ENCODE measurements at regions not wholly inside any gene's neighbourhood (a gene's known extent, or its start where the extent isn't known, plus 50 kb on each side); places are given as distances from the start of the nearest gene placed in this dataset.

GRCh38 chr11:115778928-115779650 is 274.9 kb upstream of the CADM1 start:
- in situ Hi-C loops (cut with MboI) = no loop called here
- Histone ChIP-seq H3K4me1 (ENCODE audit: insufficient read depth) (no peaks in the 10 kb centered on the region), H3K4me3 (no peak overlapping the region), H2AFZ (no peak overlapping the region), H3K36me3 (ENCODE audit: low read depth) (no peaks in the 10 kb centered on the region), H3K27ac (no peak overlapping the region), H3K9ac (no peak overlapping the region), H3K9me2 (ENCODE audit: insufficient read depth) (no peaks in the 10 kb centered on the region), H4K20me1 (ENCODE audit: insufficient read depth) (no peaks in the 10 kb centered on the region), H3K9me3 (ENCODE audit: low read depth) (no peaks in the 10 kb centered on the region), H3K27me3 (replicated peaks; ENCODE audit: insufficient read depth) (no peaks in the 10 kb centered on the region), H3K4me2 (ENCODE audit: unreplicated experiment) (no peak overlapping the region), H3K79me2 (ENCODE audit: insufficient read depth) (no peaks in the 10 kb centered on the region), H3F3A (ENCODE audit: insufficient read depth) (no peaks in the 10 kb centered on the region)
- no peak for TF ChIP-seq EZH2 (IDR thresholded peaks at IDR 0.05; ENCODE audit: insufficient read depth, poor library complexity, severe bottlenecking)
- TF ChIP-seq EZH2phosphoT487 (IDR thresholded peaks at IDR 0.05; ENCODE audit: insufficient read depth, low read depth) = no peak
- WGBS, 2 experiments (ENCODE audit: low coverage in 1 of 2, low lambda C conversion rate in 2 of 2, missing lambda C conversion rate in 2 of 2) = 29% methylated on average over 2 of the region's 2 CpGs
- DNase-seq = no peak

- Histone ChIP-seq H3K9me3 (ENCODE audit: low read depth) (no peaks in the 10 kb centered on the region), H4K20me1 (ENCODE audit: insufficient read depth) (no peaks in the 10 kb centered on the region), H3F3A (ENCODE audit: insufficient read depth) (no peaks in the 10 kb centered on the region), H2AFZ (no peak overlapping the region), H3K79me2 (ENCODE audit: insufficient read depth) (no peaks in the 10 kb centered on the region), H3K4me2 (ENCODE audit: unreplicated experiment) (no peak overlapping the region), H3K36me3 (ENCODE audit: low read depth) (no peaks in the 10 kb centered on the region), H3K27me3 (replicated peaks; ENCODE audit: insufficient read depth) (no peaks in the 10 kb centered on the region), H3K9me2 (ENCODE audit: insufficient read depth) (no peaks in the 10 kb centered on the region), H3K9ac (no peak overlapping the region), H3K27ac (no peak overlapping the region), H3K4me3 (no peak overlapping the region), H3K4me1 (ENCODE audit: insufficient read depth) (no peaks in the 10 kb centered on the region)
- no peak for DNase-seq
- no peak for TF ChIP-seq EZH2phosphoT487 (IDR thresholded peaks at IDR 0.05; ENCODE audit: insufficient read depth, low read depth)
- TF ChIP-seq EZH2 (IDR thresholded peaks at IDR 0.05; ENCODE audit: insufficient read depth, poor library complexity, severe bottlenecking) = no peak
- 5% methylated on average over 6 of the region's 6 CpGs for WGBS, 2 experiments (ENCODE audit: low coverage in 1 of 2, low lambda C conversion rate in 2 of 2, missing lambda C conversion rate in 2 of 2)
- in situ Hi-C loops (cut with MboI) = no loop called here
Observed at GRCh38 chr11:115776916-115777315, 272.7 kb upstream of the CADM1 start.

- TF ChIP-seq EZH2 (IDR thresholded peaks at IDR 0.05; ENCODE audit: insufficient read depth, poor library complexity, severe bottlenecking) (no peak), EZH2phosphoT487 (IDR thresholded peaks at IDR 0.05; ENCODE audit: insufficient read depth, low read depth) (no peak)
- H3K9me2 ChIP-seq (ENCODE audit: insufficient read depth) = no peaks in the 10 kb centered on the region
- H3K4me1 ChIP-seq (ENCODE audit: insufficient read depth) = no peaks in the 10 kb centered on the region
- H3K27ac ChIP-seq = no peak overlapping the region
- no peak for DNase-seq
- no peaks in the 10 kb centered on the region for H4K20me1 ChIP-seq (ENCODE audit: insufficient read depth)
- H3K9ac ChIP-seq = no peak overlapping the region
- H3K4me2 ChIP-seq (ENCODE audit: unreplicated experiment) = no peak overlapping the region
- WGBS, 2 experiments (ENCODE audit: low coverage in 1 of 2, low lambda C conversion rate in 2 of 2, missing lambda C conversion rate in 2 of 2) = 47 to 49% methylated on average over 4 of the region's 4 CpGs
- H3K4me3 ChIP-seq = no peak overlapping the region
- no peaks in the 10 kb centered on the region for H3F3A ChIP-seq (ENCODE audit: insufficient read depth)
- H3K36me3 ChIP-seq (ENCODE audit: low read depth) = no peaks in the 10 kb centered on the region
- no peak overlapping the region for H2AFZ ChIP-seq
- H3K9me3 ChIP-seq (ENCODE audit: low read depth) = no peaks in the 10 kb centered on the region
- no peaks in the 10 kb centered on the region for H3K79me2 ChIP-seq (ENCODE audit: insufficient read depth)
- in situ Hi-C loops (cut with MboI) = no loop called here
- no peaks in the 10 kb centered on the region for H3K27me3 ChIP-seq (replicated peaks; ENCODE audit: insufficient read depth)
Observed at GRCh38 chr11:115775846-115776245, 271.6 kb upstream of the CADM1 start.

- no peak overlapping the region for H3K27ac ChIP-seq
- H3K4me2 ChIP-seq (ENCODE audit: unreplicated experiment) = no peak overlapping the region
- no peaks in the 10 kb centered on the region for H4K20me1 ChIP-seq (ENCODE audit: insufficient read depth)
- in situ Hi-C loops (cut with MboI) = no loop called here
- H3K36me3 ChIP-seq (ENCODE audit: low read depth) = no peaks in the 10 kb centered on the region
- no peak for TF ChIP-seq EZH2 (IDR thresholded peaks at IDR 0.05; ENCODE audit: insufficient read depth, poor library complexity, severe bottlenecking)
- TF ChIP-seq EZH2phosphoT487 (IDR thresholded peaks at IDR 0.05; ENCODE audit: insufficient read depth, low read depth) = no peak
- H3K79me2 ChIP-seq (ENCODE audit: insufficient read depth) = no peaks in the 10 kb centered on the region
- DNase-seq = no peak
- WGBS, 2 experiments (ENCODE audit: low coverage in 1 of 2, low lambda C conversion rate in 2 of 2, missing lambda C conversion rate in 2 of 2) = 44 to 46% methylated on average over 7 of the region's 7 CpGs
- no peaks in the 10 kb centered on the region for H3K9me2 ChIP-seq (ENCODE audit: insufficient read depth)
- H3K4me3 ChIP-seq = no peak overlapping the region
- H3K4me1 ChIP-seq (ENCODE audit: insufficient read depth) = no peaks in the 10 kb centered on the region
- no peaks in the 10 kb centered on the region for H3K9me3 ChIP-seq (ENCODE audit: low read depth)
- H2AFZ ChIP-seq = no peak overlapping the region
- H3K27me3 ChIP-seq (replicated peaks; ENCODE audit: insufficient read depth) = no peaks in the 10 kb centered on the region
- no peaks in the 10 kb centered on the region for H3F3A ChIP-seq (ENCODE audit: insufficient read depth)
- no peak overlapping the region for H3K9ac ChIP-seq
Observed at GRCh38 chr11:115774756-115775155, 270.5 kb upstream of the CADM1 start.

All from GM23248 (cell line).